ENCODE measurements at regions not wholly inside any gene's neighbourhood (a gene's known extent, or its start where the extent isn't known, plus 50 kb on each side); places are given as distances from the start of the nearest gene placed in this dataset.

DNA sequence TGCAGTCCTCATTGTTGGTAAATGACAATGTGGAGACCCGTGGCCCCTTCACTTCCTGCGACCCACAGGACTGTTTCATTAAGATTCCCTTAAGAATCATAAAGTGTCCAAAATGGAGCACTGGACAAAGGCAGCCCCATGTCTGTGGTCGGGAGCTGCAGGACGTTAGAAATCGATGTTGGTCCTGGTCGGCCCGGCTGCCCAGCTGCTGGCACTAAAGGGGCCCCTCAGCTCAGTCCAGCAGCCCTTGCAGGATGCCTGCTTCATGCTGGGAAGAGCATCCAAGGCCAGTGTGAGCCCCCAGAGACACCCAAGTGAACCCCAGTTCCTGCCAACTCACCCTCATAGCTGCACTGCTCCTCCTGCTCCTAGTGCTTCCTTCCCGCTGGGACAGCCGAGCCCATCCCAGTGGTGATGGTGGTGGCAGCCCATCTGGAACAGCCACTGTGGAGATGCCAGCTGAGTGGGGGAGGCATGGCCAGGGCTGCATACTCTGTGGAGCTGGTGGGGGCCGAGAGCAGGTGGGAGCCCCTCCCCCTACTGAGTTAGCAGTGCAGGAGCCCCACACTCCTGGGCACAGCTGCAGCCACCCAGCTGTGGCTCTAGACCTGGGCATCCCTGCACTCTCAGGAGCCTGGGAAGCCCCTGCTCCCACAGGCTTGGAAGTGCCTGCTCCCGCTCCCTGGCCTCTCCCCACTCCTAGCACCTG lies 168.0 kb upstream of the IRX2 start:
- TF ChIP-seq, protein P1, sequence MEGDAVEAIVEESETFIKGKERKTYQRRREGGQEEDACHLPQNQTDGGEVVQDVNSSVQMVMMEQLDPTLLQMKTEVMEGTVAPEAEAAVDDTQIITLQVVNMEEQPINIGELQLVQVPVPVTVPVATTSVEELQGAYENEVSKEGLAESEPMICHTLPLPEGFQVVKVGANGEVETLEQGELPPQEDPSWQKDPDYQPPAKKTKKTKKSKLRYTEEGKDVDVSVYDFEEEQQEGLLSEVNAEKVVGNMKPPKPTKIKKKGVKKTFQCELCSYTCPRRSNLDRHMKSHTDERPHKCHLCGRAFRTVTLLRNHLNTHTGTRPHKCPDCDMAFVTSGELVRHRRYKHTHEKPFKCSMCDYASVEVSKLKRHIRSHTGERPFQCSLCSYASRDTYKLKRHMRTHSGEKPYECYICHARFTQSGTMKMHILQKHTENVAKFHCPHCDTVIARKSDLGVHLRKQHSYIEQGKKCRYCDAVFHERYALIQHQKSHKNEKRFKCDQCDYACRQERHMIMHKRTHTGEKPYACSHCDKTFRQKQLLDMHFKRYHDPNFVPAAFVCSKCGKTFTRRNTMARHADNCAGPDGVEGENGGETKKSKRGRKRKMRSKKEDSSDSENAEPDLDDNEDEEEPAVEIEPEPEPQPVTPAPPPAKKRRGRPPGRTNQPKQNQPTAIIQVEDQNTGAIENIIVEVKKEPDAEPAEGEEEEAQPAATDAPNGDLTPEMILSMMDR (conservative IDR thresholded peaks at IDR 0.05; ENCODE audit: low read length), result no peak
- no peak for TF ChIP-seq EZH2phosphoT487 (IDR thresholded peaks at IDR 0.05; ENCODE audit: borderline replicate concordance)

All from Loucy (cell line).